ENCODE measurements at regions not wholly inside any gene's neighbourhood (a gene's known extent, or its start where the extent isn't known, plus 50 kb on each side); places are given as distances from the start of the nearest gene placed in this dataset.
"Not testable (repeated sequence)": the region's sequence is repeated elsewhere in the genome, so short reads cannot be mapped to it uniquely, and the experiment has no call there.

GRCh38 chr4:24236532-24236931, 346.7 kb upstream of the PPARGC1A start:
- no peak for DNase-seq

DNA sequence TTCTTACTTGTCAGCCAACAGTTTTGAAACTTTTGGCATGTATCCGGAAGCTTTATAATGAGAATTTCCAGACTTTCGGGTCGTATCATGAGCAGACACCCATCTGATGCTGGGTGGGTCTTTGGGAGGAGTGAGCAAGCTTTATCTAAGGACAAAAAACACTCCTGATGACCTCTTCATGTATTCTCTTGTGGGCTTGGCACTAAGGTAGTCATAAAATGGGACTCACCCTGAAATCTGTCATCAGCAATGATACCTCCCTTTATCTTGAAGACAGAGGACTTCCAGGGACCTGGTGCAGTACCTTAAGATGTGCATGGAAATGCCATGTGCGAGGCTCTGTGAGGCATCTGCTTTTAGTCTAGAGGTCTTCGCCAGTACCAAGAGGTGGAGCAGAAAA, 346.3 kb upstream of the PPARGC1A start:
- no peak for DNase-seq

DNA sequence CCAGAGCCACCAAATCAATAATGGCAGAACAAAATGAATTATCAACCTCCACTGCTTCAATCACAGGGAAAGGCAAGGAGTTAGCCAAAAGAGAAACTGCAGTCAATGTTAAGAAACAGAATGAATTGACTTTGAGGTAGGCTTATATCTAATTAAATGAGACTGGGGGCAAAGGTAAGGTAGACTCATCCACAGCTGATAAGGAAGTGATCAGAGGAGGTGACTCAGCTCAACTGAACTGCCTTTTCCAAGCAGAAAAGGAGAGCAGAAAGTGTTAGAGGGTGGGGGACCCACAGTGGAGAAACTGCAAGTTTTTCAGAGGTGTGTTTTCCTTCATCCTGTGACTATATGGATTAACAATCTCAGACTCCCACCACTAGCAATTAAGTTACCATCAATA, 345.8 kb upstream of the PPARGC1A start:
- DNase-seq = no peak

DNA sequence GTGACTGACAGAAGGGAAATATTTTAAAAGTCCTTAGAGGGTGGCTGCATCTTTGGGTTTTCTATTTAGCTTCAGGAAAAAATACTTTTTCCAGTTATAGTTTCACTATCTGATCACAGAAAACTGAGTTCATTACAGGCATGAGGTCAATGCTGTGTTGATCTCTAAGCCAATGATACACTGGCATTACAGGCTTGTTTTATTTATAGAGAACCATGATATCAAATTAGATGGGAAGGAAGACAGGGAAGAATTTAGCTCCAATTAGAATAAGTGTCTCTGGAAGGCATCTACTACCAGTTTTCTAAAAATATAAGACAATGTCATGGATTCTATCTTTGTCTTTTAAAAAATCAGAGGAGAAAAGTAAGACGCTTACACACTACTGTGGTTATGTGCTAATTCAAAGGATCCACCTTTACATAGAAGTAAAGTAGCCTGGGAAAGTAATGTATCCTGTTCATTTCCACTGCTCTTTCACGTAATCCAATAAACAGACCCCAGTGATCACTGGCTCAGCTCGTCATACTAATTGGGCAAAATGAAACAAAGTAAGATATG, 344.5 kb upstream of the PPARGC1A start:
- no peak for DNase-seq

- DNase-seq = no peak
Measured at GRCh38 chr4:24230955-24231354, 341.1 kb upstream of the PPARGC1A start.

DNA sequence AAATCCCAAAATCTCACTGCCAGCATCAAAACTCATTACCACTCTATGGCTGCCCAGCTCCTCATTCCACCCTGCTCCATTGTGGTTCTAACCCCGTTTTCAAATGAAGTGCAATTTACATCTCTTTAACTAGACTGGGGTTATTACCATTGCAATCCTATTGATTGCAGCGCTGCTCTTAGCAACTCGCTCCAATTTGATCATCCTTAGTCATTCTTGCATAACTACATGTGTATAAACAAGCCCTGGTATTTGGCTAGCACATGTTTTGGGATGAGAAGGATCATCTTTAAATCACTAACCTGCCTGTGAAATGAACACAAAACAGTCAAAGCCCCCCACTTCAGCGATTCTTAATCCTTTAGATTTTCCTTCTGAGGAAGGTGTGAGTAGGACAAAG, 340.1 kb upstream of the PPARGC1A start:
- DNase-seq = no peak

- DNase-seq = no peak
Measured at GRCh38 chr4:24228692-24229091, 338.8 kb upstream of the PPARGC1A start.

DNA sequence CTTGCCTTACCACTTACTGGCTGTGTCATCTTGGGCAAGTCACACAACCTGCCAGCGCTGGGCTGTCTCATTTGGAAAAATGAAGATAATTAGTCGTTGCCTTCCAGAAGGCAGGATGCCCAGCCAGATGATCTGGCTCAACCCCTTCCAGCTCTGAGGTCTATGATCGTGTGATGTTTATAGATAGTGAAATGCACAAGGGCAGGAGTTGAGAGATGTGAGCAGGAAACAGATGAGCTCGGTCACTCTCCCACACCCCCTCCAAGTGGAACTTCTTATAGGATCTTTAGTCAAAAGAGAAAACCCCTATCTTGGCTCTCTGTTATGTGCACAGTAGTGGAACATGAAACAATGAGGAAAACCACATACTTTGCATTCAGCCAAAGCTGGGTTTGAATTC, 336.8 kb upstream of the PPARGC1A start:
- no peak for DNase-seq

DNA sequence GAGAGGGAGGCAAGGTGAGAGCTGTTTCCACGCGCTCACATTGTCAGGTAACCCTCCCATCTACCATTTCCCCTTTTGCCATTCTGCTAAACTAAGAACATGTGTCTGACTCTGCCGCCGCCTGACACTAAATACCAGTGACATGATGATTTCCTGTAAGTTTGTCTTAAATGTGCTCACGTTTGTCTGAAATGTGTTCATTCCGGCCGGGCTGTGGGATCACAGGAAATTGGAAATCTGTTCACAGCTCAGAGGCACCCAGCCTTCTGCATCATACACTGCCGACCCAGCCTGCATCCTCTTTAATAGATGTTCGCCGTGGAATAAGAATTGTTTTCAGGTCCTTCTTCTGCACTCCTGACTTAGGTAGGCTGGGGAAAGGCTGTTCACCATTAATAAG, 336.2 kb upstream of the PPARGC1A start:
- DNase-seq = no peak

GRCh38 chr4:24224446-24224845, 334.6 kb upstream of the PPARGC1A start:
- DNase-seq = no peak

DNA sequence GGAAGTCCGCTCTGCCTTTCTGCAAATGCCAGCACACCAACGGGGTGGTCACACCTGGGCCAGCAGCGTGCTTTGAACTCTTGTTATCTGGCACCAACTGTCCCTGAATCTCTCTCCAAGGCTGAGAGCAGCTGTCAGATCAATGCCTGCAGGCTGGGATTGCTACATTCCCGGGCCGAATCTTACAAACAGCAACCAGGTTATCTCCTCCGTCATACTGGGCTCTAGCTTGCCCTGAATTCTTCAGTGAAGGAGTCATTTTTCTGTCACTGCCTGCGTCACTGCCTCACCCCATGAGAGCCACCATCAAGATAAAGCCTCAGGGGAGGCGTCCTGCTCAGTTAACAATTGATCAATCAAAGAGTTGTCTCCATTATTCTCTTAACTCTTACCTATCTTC, 329.4 kb upstream of the PPARGC1A start:
- DNase-seq = no peak

DNA sequence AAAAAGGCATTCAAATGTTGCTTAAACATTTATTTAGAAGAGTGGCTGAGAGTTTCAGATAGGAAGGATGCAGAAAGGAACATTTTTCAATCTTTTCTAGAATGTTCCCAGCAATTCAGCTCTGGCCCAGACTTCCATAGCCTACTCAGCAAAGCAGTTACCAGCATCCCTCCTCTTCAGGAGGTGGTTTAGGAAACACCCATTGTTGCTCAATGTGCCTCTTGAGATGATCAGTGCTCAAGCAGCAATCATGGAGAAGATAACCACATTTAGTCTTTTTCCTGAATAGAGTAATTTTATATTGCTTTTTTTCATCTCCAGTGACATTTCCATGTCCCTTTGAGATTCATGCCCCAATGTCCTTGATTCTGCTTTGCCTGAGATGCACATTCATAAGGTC, 328.7 kb upstream of the PPARGC1A start:
- no peak for DNase-seq

DNA sequence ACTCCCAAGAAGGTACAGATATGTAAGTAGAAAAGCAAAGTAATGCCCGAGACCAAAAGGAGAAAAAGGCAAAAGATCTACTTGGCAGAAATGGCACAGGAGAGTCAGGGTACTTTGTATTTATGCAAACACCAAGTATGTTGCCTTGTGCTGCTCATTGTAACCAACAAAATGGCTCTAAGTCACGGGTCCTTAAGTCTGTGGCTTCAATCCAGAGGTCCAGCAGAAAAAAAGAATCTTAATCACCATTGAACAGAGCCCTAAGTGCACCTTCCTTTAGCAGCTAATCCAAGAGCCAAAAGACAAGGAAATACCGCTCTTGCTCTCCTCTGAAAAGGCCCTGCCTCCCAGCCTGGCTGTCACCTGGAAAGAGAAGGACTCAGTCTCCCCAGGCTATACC, 324.9 kb upstream of the PPARGC1A start:
- peak; percentile 29 for DNase-seq

DNA sequence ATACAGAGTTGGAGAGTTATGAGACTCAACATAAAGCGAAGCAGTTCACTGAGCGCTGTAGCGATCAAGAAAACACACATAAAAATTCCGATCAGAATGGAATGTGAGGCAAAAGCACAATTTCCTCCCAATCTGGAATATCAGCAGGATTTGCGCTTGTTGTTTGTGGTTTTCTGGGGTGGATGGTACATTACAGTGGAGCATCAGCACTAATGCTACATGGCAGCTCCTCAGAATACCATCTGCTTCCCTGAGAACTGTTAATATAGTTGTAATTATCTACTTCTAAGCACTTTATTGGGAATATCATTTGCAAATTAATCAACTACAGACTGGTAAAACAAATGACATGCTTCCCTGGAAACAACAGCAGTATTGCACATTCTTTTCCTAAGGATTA, 324.1 kb upstream of the PPARGC1A start:
- DNase-seq = no peak

DNA sequence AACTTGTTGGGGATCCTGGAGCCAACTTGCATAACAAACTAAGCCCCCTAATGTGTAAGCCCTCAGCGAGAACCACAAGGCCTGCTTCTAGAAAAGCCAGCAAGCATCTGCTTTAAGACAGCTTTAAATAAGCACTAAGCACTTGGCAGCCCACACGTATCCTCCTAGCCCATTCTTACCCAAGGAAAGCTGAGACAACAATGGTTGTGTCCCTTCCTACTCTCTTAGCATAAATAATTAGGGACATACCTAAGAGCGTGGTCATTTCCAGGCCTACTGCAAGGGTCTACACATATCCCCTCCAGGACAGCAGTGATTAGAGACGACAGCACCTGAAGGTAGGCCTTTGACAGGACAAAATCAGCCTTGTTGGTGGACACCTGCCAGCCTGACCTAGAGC, 322.8 kb upstream of the PPARGC1A start:
- DNase-seq = no peak

DNA sequence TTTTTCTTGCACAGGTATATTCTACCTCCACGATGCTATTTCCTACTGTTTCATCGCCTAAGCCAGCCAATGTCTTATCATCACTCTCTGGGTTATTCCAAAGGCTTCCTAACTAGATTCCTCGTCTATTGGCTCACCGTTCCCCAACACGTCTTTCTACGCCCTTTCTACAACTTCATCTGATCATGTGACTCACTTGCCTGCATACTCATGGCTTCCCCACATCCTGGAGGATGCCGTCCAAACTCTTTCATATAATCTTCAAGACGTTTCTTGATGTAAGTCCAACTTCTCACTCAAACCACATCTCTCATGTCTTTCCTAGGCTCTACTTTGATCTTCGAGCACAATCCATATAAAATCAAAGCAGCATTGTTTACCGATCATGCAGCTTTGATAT, 322.0 kb upstream of the PPARGC1A start:
- DNase-seq = no peak

- no peak for DNase-seq
Measured at GRCh38 chr4:24210332-24210902, 320.6 kb upstream of the PPARGC1A start.

DNA sequence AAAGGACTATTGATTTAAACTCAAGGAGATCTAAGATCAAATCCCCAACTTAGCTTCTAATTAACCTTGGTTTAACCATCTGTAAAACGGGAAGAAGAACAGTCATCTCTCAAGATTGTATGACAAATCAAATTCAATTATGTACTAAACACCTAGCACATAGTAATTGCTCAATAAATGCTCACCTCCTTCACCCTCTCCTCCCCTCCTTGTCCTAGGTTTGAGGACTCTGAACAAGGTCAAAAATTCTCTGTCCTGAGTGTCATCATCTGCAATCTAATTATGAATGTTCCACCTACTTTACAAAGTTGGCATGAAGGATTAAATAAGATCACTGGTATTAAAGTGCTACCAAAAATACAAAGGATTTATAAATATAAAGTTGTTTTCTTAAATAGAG, 320.1 kb upstream of the PPARGC1A start:
- no peak for DNase-seq

GRCh38 chr4:24209131-24209530, 319.3 kb upstream of the PPARGC1A start:
- no peak for DNase-seq

DNA sequence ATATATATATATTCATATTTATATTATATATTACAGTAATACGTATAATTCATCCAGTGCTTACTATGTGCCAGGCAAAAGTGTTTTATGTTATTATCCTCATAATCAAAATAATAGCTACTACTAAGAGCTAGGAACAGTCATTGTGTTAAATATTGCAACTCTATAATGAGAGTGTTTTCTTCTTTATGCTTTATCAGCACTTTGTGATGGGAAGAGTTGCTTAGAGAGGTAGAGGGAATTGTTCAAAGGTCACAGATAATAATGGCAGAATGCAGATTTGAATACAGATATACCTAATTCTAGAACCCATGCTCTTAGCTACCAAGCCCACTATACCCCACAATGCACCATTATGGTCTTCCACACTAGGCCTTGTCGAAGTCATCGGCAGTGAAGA, 318.8 kb upstream of the PPARGC1A start:
- DNase-seq = no peak

DNA sequence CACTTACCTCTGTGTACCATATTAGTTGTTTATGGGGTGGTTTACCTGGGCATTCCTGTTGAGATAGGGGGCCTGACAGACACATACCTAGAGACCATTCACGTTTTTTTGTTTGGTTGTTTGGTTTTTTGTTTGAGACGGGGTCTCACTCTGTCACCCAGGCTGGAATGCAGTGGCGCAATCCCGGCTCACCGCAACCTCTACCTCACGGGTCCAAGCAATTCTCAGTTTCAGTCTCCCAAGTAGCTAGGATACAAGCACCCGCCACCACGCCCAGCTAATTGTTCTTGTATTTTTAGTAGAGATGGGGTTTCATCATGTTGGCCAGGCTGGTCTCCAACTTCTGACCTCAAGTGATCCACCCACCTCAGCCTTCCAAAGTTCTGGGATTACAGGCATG, 314.9 kb upstream of the PPARGC1A start:
- not testable (repeated sequence) for DNase-seq

GRCh38 chr4:24203926-24204325, 314.1 kb upstream of the PPARGC1A start:
- DNase-seq = no peak

- DNase-seq = no peak
Measured at GRCh38 chr4:24202579-24202978, 312.7 kb upstream of the PPARGC1A start.

GRCh38 chr4:24197955-24198354, 308.1 kb upstream of the PPARGC1A start:
- no peak for DNase-seq

DNA sequence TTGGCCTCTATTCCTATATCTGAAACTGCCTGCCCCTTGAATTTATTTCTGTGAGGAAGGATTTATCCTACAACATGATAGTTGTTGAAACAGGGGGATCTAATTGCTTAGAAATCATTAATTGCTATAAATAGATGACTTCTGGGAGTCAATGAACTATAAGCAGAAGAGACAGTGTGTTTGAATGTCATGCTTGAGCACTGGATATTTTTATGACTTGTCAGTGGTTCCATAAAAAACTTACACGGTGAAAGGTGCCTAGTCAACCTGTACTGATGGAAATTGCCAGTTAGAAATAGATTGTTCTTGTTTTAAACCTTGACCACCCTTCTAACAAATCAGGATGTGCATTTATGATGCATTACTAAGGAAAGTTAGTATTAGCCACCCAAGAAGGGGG, 306.9 kb upstream of the PPARGC1A start:
- no peak for DNase-seq

Measured in DMS79 (cell line).